GM23248 (cell line): ENCODE measurements at regions not wholly inside any gene's neighbourhood (a gene's known extent, or its start where the extent isn't known, plus 50 kb on each side); places are given as distances from the start of the nearest gene placed in this dataset.

Experiments used
- EZH2 ChIP-seq: fragments of 200-600 bp; sonication (generic); IDR thresholded peaks from 2 replicates; pipeline ENCODE4 v1.6.1; 2018; ENCODE audit warnings: antibody characterized with exemption, mild to moderate bottlenecking; ENCODE audit not compliant: insufficient read depth, poor library complexity, severe bottlenecking
- EZH2phosphoT487 ChIP-seq: fragments of 200-600 bp; sonication (generic); IDR thresholded peaks from 2 replicates; pipeline ENCODE4 v1.6.1; 2018; ENCODE audit warnings: antibody characterized with exemption, moderate library complexity, mild to moderate bottlenecking, low read depth; ENCODE audit not compliant: insufficient read depth

GRCh38 chr7:123303926-123304325 is 104.2 kb upstream of the SLC13A1 start:
- TF ChIP-seq EZH2: no peak
- TF ChIP-seq EZH2phosphoT487: no peak
